ENCODE measurements at regions not wholly inside any gene's neighbourhood (a gene's known extent, or its start where the extent isn't known, plus 50 kb on each side); places are given as distances from the start of the nearest gene placed in this dataset.

DNA sequence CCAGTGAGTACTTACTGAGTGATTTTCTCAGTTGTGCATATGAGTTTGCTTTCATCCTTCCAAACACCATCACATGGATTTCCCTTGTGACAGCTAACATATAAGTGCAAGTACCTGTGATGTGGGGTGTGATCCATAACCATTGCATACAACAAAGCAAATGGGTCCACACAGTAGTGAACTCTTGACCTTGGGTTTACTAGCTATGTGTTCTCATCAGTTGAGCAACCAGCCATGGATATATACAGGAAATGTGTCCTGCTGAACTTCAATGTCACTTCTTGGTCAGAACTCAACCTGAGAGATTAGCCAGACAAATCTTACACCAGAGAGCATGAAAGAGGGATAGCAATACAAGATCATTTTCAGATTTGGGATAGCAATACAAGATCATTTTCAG, 420.9 kb upstream of the KCNH7 start:
- Histone ChIP-seq H4K20me1 (ENCODE audit: low read length) (no peaks in the 10 kb centered on the region), H3K79me2 (ENCODE audit: low read length) (no peaks in the 10 kb centered on the region), H3K9me3 (ENCODE audit: low read length) (no peaks in the 10 kb centered on the region), H3K9ac (ENCODE audit: low read length) (no peak overlapping the region), H3F3A (ENCODE audit: low read length, unreplicated experiment) (no peaks in the 10 kb centered on the region), H3K36me3 (ENCODE audit: low read depth, low read length) (no peaks in the 10 kb centered on the region), H3K4me3 (ENCODE audit: low read length) (no peak overlapping the region), H3K4me1 (ENCODE audit: insufficient read depth, low read length) (no peaks in the 10 kb centered on the region), H3K9me2 (replicated peaks; ENCODE audit: low read length) (no peaks in the 10 kb centered on the region), H3K27ac (ENCODE audit: low read length) (no peak overlapping the region), H3K27me3 (ENCODE audit: low read length) (peaks cover 26% of the 10 kb centered on the region; the same call in 1 of the 2 replicates), H2AFZ (ENCODE audit: low read length) (no peak overlapping the region), H3K4me2 (ENCODE audit: low read length) (no peak overlapping the region)
- ATAC-seq (no peak), DNase-seq (no peak)
- TF ChIP-seq EZH2phosphoT487 (IDR thresholded peaks at IDR 0.05; ENCODE audit: borderline replicate concordance, low read length), result no peak
- TF ChIP-seq, protein P1, sequence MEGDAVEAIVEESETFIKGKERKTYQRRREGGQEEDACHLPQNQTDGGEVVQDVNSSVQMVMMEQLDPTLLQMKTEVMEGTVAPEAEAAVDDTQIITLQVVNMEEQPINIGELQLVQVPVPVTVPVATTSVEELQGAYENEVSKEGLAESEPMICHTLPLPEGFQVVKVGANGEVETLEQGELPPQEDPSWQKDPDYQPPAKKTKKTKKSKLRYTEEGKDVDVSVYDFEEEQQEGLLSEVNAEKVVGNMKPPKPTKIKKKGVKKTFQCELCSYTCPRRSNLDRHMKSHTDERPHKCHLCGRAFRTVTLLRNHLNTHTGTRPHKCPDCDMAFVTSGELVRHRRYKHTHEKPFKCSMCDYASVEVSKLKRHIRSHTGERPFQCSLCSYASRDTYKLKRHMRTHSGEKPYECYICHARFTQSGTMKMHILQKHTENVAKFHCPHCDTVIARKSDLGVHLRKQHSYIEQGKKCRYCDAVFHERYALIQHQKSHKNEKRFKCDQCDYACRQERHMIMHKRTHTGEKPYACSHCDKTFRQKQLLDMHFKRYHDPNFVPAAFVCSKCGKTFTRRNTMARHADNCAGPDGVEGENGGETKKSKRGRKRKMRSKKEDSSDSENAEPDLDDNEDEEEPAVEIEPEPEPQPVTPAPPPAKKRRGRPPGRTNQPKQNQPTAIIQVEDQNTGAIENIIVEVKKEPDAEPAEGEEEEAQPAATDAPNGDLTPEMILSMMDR (conservative IDR thresholded peaks at IDR 0.05; ENCODE audit: low read depth, low read length), result no peak
- no peak for TF ChIP-seq EZH2 (IDR thresholded peaks at IDR 0.05; ENCODE audit: low read length, unreplicated experiment)
- ChIA-PET POLR2A (ENCODE audit: unreplicated experiment) (no interaction called here), CTCF (no interaction called here)
- BruUV-seq (replicated peaks), result no TSS peak
- intact Hi-C loops (cut with micrococcal nuclease), result no loop called here

DNA sequence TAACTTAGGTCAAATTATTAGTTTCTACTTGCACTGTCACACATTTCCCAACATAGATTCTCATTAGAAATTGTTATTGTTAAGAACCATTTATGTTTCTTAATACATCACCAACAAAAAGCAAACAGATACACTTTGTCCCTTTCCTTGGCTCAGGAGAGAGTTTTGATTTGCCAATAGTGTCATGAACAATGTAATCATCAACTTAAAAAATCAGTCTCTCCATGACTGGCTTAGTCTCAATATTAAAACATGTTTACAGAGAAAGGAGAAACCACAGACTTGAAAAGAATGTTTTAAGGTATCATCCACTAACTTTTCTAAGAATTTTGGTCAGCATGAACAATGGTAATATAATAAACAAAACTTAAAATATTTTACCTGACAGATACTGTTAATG, 416.5 kb upstream of the KCNH7 start:
- no peak for DNase-seq
- Histone ChIP-seq H3K36me3 (ENCODE audit: low read depth, low read length) (no peaks in the 10 kb centered on the region), H3K4me3 (ENCODE audit: low read length) (no peak overlapping the region), H2AFZ (ENCODE audit: low read length) (no peak overlapping the region), H4K20me1 (ENCODE audit: low read length) (no peaks in the 10 kb centered on the region), H3F3A (ENCODE audit: low read length, unreplicated experiment) (no peaks in the 10 kb centered on the region), H3K27ac (ENCODE audit: low read length) (no peak overlapping the region), H3K9me2 (replicated peaks; ENCODE audit: low read length) (no peaks in the 10 kb centered on the region), H3K79me2 (ENCODE audit: low read length) (no peaks in the 10 kb centered on the region), H3K4me2 (ENCODE audit: low read length) (no peak overlapping the region), H3K4me1 (ENCODE audit: insufficient read depth, low read length) (no peaks in the 10 kb centered on the region), H3K9ac (ENCODE audit: low read length) (no peak overlapping the region), H3K27me3 (ENCODE audit: low read length) (peaks cover 26% of the 10 kb centered on the region; the same call in 1 of the 2 replicates), H3K9me3 (ENCODE audit: low read length) (no peaks in the 10 kb centered on the region)
- TF ChIP-seq EZH2 (IDR thresholded peaks at IDR 0.05; ENCODE audit: low read length, unreplicated experiment), result no peak
- TF ChIP-seq, protein P1 (conservative IDR thresholded peaks at IDR 0.05; ENCODE audit: low read depth, low read length), result no peak
- no peak for TF ChIP-seq EZH2phosphoT487 (IDR thresholded peaks at IDR 0.05; ENCODE audit: borderline replicate concordance, low read length)
- ATAC-seq, result no peak
- intact Hi-C loops (cut with micrococcal nuclease), result no loop called here
- CTCF ChIA-PET, result no interaction called here
- BruUV-seq (replicated peaks), result no TSS peak
- POLR2A ChIA-PET (ENCODE audit: unreplicated experiment), result no interaction called here

DNA sequence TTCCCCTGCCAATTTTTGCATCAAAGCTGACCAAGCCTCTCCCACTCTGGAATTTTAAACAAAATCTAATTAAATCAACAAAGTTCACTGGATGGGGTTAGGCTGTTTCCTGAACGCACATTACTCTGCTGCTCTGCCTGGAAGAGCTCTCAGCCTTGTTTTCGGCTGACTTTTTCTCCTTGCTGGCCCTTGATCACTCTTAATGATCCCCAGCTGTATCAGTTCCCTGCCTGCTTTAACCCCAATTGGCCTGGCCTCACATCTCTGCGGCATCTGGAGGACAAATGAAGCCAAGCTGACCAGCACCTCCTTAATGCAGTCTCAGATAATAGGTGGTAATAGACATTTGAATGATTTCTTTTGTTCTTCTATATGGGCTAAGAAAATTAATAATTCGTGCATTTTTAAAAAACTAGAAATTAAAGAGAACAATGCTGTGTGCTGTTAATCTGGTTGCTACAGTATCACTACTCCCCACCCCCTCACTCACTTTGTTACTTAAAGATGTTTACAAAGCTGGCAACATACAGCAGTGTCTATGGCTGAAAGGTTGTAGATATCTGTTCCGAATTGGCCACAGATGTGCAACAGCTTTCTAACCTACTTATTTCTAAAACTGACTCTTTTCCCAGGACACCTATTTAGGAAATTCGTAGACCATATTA, 415.2 kb upstream of the KCNH7 start:
- DNase-seq (no peak), ATAC-seq (no peak)
- Histone ChIP-seq H2AFZ (ENCODE audit: low read length) (no peak overlapping the region), H3K36me3 (ENCODE audit: low read depth, low read length) (no peaks in the 10 kb centered on the region), H4K20me1 (ENCODE audit: low read length) (no peaks in the 10 kb centered on the region), H3K9me2 (replicated peaks; ENCODE audit: low read length) (no peaks in the 10 kb centered on the region), H3K27ac (ENCODE audit: low read length) (no peak overlapping the region), H3K79me2 (ENCODE audit: low read length) (no peaks in the 10 kb centered on the region), H3K4me1 (ENCODE audit: insufficient read depth, low read length) (no peaks in the 10 kb centered on the region), H3F3A (ENCODE audit: low read length, unreplicated experiment) (no peaks in the 10 kb centered on the region), H3K4me2 (ENCODE audit: low read length) (no peak overlapping the region), H3K27me3 (ENCODE audit: low read length) (peaks cover 24% of the 10 kb centered on the region; the same call in 1 of the 2 replicates), H3K4me3 (ENCODE audit: low read length) (no peak overlapping the region), H3K9me3 (ENCODE audit: low read length) (no peaks in the 10 kb centered on the region), H3K9ac (ENCODE audit: low read length) (no peak overlapping the region)
- TF ChIP-seq EZH2 (IDR thresholded peaks at IDR 0.05; ENCODE audit: low read length, unreplicated experiment) (no peak), EZH2phosphoT487 (IDR thresholded peaks at IDR 0.05; ENCODE audit: borderline replicate concordance, low read length) (no peak)
- TF ChIP-seq, protein P1 (conservative IDR thresholded peaks at IDR 0.05; ENCODE audit: low read depth, low read length), result no peak
- CTCF ChIA-PET, result no interaction called here
- no TSS peak for BruUV-seq (replicated peaks)
- intact Hi-C loops (cut with micrococcal nuclease), result no loop called here
- POLR2A ChIA-PET (ENCODE audit: unreplicated experiment), result no interaction called here

All from PC-3 (cell line).